AG04450 (cell line): ENCODE measurements at regions not wholly inside any gene's neighbourhood (a gene's known extent, or its start where the extent isn't known, plus 50 kb on each side); places are given as distances from the start of the nearest gene placed in this dataset.
A peak's percentile ranks its signal among the peaks of the same experiment; 100 is the strongest.

ENCODE experiments used
- CTCF ChIA-PET: fragments of 300-600, 350-600 bp; formaldehyde crosslinking; extraction: SDS; loops from one replicate; lab custom pipeline; 2022; ENCODE audit warnings: antibody characterized with exemption, inconsistent platforms; lab: Charles Lee
- POLR2A ChIA-PET: fragments of 350-600 bp; formaldehyde crosslinking; extraction: SDS; loops from one replicate; lab custom pipeline; 2021; ENCODE audit warnings: antibody characterized with exemption, inconsistent platforms; lab: Yijun Ruan, JAX
- DNase-seq: peaks from one replicate; pipeline ENCODE4 v3.0.0-alpha.2; 2011; ENCODE audit warnings: low read depth, low spot score
- H3K27ac ChIP-seq: one replicate; pipeline ENCODE4 v1.5.1; 2012; ENCODE audit warnings: low read depth, low read length, control low read depth
- H3K27me3 ChIP-seq: one replicate; pipeline ENCODE4 v1.6.0; 2012; ENCODE audit warnings: low read length; ENCODE audit not compliant: control insufficient read depth, insufficient read depth
- H3K4me3 ChIP-seq: 2 replicates; pipeline ENCODE4 v1.5.1; 2011; ENCODE audit warnings: mild to moderate bottlenecking, low read depth, low read length, control low read depth
- H3K9me3 ChIP-seq: 2 replicates; pipeline ENCODE4 v1.5.1; 2012; ENCODE audit warnings: low read length; ENCODE audit not compliant: control insufficient read depth, insufficient read depth
- CTCF ChIP-seq: IDR thresholded peaks from 2 replicates; pipeline ENCODE4 v1.5.1; 2011; ENCODE audit warnings: low read depth, low read length, control low read depth, inconsistent platforms

GRCh38 chr9:18149471-18150011 is 324.4 kb upstream of the ADAMTSL1 start:
- Histone ChIP-seq H3K4me3 (no peak overlapping the region), H3K9me3 (no peaks in the 10 kb centered on the region), H3K27me3 (no peaks in the 10 kb centered on the region), H3K27ac (no peak overlapping the region)
- ChIA-PET CTCF (no interaction called here), POLR2A (no interaction called here)
- TF ChIP-seq CTCF = peak; percentile 25; the same call in 1 of the 2 replicates
- no peak for DNase-seq

GRCh38 chr9:18154661-18155060 is 319.3 kb upstream of the ADAMTSL1 start:
- ChIA-PET POLR2A (no interaction called here), CTCF (interaction anchor here (1.0 kb wide), 1 partner anchor 352 kb away, joined by 3 read pairs; no protein-coding TSS in a partner anchor)
- H3K27ac ChIP-seq = no peak overlapping the region
- DNase-seq = no peak
- no peak overlapping the region for H3K4me3 ChIP-seq
- TF ChIP-seq CTCF = no peak
- no peaks in the 10 kb centered on the region for H3K9me3 ChIP-seq
- no peaks in the 10 kb centered on the region for H3K27me3 ChIP-seq

- Histone ChIP-seq H3K9me3 (no peaks in the 10 kb centered on the region), H3K27ac (no peak overlapping the region), H3K4me3 (no peak overlapping the region), H3K27me3 (no peaks in the 10 kb centered on the region)
- ChIA-PET POLR2A (no interaction called here), CTCF (interaction anchor here (1.0 kb wide), 1 partner anchor 54 kb away, joined by 4 read pairs; no protein-coding TSS in a partner anchor)
- no peak for TF ChIP-seq CTCF
- DNase-seq = no peak
Observed at GRCh38 chr9:18159254-18159653, 314.7 kb upstream of the ADAMTSL1 start.

- no peak for DNase-seq
- Histone ChIP-seq H3K27ac (no peak overlapping the region), H3K4me3 (no peak overlapping the region), H3K27me3 (no peaks in the 10 kb centered on the region), H3K9me3 (no peaks in the 10 kb centered on the region)
- POLR2A ChIA-PET = no interaction called here
- TF ChIP-seq CTCF = no peak
- CTCF ChIA-PET = no interaction called here
Observed at GRCh38 chr9:18163146-18163545, 310.8 kb upstream of the ADAMTSL1 start.

- CTCF ChIA-PET = no interaction called here
Observed at GRCh38 chr9:18167733-18168132, 306.2 kb upstream of the ADAMTSL1 start.

More at GRCh38 chr9:18167733-18168132, 306.2 kb upstream of the ADAMTSL1 start:
- Histone ChIP-seq H3K27ac (no peak overlapping the region), H3K9me3 (no peaks in the 10 kb centered on the region), H3K27me3 (no peaks in the 10 kb centered on the region), H3K4me3 (no peak overlapping the region)
- no peak for DNase-seq
- POLR2A ChIA-PET = no interaction called here
- TF ChIP-seq CTCF = no peak
